Colon (tissue), 2 donors: ENCODE measurements at regions not wholly inside any gene's neighbourhood (a gene's known extent, or its start where the extent isn't known, plus 50 kb on each side); places are given as distances from the start of the nearest gene placed in this dataset.
"Not testable (repeated sequence)": the region's sequence is repeated elsewhere in the genome, so short reads cannot be mapped to it uniquely, and the experiment has no call there.

Experiments used
- FAIRE-seq: peaks from 2 replicates; lab custom pipeline; 2012; peaks lifted over from hg19 to GRCh38; lab: Jason Lieb, UNC
- donor health status: control.
- donor health status: control.

DNA sequence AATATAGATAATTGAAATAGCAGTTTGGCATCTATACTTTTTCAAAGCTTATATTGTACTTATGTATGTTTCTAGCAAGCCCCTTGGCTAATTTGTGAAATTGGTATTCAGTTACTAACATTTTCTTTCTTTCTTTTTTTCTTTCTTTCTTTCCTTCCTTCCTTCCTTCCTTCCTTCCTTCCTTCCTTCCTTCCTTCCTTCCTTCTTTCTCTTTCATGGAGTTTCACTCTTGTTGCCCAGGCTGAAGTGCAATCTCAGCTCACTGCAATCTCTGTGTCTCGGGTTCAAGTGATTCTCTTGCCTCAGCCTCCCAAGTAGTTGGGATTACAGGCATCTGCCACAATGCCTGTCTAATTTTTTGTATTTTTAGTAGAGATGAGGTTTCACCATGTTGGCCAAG, 215.4 kb downstream of the NNT start:
- not testable (repeated sequence) for FAIRE-seq

DNA sequence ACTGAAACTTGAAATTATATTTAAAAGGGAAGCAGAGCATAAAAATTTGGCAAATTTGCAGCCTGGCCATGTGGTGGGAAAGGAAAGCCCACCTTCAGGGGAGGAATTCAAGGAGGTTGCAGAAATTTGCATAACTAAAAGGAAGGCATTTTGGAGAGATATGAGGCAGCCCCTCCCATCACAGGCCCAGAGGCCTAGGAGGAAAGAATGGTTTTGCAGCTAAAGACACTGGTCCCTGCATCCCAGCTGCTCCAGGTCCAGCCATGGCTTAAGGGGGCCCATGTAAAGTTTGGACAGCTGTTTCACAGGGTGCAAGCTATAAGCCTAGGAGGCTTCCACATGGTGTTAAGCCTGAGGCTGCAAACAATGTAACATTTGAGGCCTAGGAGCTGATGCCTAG, 212.5 kb downstream of the NNT start:
- FAIRE-seq: no peak

GRCh38 chr5:43804723-43805122, 201.7 kb downstream of the NNT start:
- FAIRE-seq: no peak

DNA sequence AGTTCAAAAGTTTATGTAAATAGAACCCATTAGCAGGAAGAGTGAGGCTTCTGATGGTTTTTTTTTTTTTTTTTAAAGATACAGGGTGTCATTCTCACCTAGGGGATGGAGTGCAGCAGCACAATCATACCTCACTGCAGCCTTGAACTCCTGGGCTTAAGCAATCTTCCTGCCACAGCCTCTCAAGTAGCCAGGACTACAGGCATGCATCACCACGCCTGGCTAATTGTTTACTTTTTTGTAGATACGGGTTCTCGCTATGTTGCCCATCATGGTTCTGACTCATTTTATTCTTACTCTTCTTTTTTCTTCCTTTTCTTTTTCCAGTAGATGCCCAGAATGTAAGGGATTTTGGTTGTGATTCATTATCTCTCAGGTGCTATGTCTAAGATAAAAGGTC, 201.1 kb downstream of the NNT start:
- no peak for FAIRE-seq

DNA sequence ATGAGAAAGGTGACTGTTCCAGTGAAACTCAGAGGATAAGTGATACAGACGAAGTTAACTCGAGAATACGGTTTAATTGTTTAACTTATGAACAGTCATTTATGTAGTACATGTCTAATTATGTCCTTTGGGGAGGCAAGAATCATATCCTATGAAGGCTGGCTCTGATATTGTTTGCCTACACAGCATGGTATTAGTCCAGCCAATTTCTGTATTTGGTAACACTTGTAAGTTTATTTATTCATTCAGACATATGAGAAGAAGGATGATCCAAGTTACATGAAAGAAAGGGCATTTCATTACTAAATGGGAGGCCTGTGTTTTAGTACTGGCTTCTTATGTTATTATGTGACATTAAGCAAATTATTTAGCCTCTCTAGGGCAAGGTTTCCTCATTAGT, 199.7 kb downstream of the NNT start:
- FAIRE-seq: no peak

DNA sequence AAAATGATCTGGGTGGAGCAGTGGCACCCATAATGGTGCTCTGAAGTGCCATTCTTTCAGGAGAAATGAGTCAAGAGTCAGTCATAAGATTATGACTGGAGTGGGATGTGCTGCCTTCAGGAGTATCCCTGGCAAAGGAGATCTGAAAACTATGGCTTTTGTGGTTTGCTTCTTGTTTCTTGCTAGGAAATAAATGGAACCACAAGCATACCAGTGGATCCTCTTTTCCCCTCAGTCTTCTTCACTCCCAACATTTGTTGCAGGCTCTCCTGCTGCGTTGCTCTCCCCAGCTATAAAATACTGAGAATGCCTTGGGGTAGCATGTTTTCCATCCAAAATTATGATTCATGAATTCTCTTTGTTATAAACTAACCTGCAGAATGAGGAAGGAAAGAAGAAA, 199.1 kb downstream of the NNT start:
- no peak for FAIRE-seq

GRCh38 chr5:43798740-43799139, 195.8 kb downstream of the NNT start:
- no peak for FAIRE-seq

DNA sequence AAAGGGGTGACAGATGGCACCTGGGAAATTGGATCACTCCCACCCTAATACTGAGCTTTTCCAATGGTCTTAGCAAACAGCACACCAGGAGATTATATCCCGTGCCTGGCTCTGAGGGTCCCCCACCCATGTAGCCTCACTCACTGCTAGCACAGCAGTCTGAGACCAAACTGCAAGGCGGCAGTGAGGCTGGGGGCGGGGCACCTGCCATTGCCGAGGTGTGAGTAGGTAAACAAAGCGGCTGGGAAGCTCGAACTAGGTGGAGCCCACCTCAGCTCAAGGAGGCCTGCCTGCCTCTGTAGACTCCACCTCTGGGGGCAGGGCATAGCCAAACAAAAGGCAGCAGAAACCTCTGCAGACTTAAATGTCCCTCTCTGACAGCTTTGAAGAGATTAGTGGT, 188.9 kb downstream of the NNT start:
- not testable (repeated sequence) for FAIRE-seq

DNA sequence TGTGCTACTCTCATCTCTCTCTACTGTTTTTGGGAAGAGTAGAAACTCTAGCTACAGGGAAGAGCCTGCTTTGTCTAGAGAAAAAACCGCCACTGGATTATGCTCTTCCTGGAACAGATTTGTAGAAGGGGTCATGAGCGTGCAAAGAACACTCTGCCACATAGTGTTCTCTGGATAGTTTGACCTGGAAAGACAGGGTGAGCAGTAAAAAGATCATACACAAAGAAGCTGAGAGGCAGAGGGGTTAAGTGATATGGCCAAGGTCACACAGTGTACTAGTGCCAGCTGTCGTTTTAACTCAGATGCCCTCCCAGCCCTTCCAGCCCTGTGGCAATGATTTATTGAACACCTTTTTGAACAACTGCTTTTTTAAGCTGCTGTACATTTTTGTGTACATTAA, 182.2 kb downstream of the NNT start:
- no peak for FAIRE-seq

DNA sequence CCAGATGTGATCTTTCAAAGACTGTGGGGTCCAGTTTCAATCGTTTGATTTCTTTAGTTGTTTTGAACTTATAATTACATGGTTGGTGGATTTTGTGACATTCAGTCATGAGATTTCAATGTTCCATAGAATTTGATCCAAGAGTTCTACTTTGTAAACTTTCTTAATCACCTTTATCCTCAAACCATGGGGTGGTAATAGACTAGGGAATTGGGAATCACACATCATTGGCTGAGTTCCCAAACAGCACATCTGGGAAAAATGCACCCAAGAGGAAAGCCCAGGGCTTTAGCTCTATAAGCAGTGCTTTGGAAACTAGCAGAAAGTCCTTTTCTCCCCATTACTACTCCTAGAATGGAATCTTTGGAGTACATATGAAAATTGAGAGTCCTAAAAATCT, 177.6 kb downstream of the NNT start:
- FAIRE-seq: no peak

DNA sequence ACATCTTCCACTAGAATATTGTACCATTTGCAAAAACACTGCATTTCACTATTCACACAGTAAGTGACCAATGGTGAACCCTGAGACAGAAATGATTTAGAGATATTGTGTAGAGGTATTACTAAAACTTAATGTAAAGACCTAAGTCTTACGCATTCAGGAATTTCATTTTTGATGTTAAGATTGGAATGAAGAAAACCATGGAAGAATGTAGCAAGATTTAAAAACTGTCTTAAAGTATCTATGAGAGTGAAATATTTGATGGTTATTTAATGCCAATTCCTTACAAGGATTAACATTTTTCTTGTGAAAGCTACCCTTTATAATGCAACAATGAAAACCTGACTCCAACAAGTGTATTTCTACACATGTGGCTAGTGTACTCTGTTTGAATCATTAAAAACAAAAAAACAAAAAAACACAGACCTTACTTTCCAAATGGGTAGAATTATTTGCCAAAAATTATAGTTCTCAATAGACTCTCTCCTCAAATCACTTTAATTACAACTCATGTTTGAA, 172.0 kb downstream of the NNT start:
- no peak for FAIRE-seq

DNA sequence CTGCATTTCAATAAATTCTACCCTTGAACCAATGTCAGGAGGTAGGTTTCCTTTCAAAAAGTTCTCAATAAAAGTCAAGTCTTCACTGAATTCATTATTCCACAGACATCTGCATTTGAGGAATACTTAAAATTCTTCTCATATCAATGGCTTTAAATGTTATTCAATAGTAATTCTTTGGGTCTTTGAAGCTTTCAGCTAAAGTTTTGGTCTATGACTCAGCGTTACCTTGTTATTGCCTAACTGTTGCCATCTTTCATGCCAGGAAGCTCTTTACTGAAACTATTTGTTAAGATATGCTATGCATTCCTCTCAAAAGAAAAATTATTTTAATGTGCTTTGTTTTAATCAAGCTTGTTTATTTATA, 170.5 kb downstream of the NNT start:
- no peak for FAIRE-seq

GRCh38 chr5:43772764-43773477, 169.9 kb downstream of the NNT start:
- FAIRE-seq: no peak

DNA sequence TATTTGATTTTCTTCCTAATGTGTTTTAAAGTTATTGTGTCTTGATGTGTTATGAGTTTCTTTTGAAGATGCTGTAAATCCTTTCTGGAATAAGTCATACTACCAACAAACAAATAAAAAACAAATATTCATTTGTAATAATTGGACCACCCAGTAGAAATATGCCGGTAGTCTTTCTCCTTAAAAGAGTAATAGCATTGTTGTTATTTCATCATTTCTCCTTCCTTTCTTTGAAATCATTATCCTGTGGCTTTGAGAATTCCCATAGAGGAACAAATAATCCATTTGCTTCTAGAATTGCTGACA, 169.4 kb downstream of the NNT start:
- FAIRE-seq: no peak

GRCh38 chr5:43771611-43772031, 168.6 kb downstream of the NNT start:
- no peak for FAIRE-seq

DNA sequence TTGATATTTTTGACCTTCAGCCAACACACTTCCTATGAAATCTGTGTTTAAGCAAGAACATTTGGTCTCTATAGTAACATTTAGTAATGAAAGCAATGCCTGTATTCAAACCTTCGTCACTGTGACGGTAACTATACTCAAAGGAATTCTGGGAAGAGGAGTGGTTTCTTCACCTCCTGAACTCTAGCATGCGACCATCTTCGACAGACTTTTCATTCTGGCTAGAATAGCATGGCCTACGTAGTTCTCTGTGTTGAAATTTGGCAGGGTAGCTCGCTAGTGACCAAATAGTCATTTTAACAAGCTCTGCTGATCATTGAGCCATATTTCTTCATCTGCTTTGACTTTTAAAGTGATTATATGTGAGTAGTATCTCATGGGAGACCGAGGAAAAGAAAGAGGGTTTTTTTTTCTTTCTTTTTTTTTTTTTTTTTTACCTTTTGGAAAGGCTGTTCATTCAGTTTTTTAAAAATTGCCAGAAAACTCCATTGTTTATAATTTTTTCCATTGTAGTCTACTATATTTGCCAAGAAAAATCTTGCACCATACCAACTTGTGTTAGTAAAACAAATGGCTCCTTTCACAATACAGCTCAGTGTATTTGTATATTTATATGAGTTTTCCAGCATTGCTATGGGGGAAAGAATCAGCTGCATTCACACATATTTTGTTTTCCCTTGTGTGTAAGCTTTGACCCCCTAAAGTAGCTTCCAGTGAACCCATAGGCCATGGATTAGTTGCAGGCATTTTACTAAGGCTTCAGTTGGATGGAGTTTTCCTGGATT, 166.8 kb downstream of the NNT start:
- FAIRE-seq: no peak
